HUES6 (cell line): ENCODE measurements at regions not wholly inside any gene's neighbourhood (a gene's known extent, or its start where the extent isn't known, plus 50 kb on each side); places are given as distances from the start of the nearest gene placed in this dataset.

Experiments used
- H3K27ac ChIP-seq: 2 replicates; pipeline ENCODE4 v1.7.0; 2013; ENCODE audit warnings: low read depth, mild to moderate bottlenecking, low read length, inconsistent platforms
- H3K27me3 ChIP-seq: 2 replicates; pipeline ENCODE4 v1.6.1; 2013; ENCODE audit warnings: low read length; ENCODE audit not compliant: control insufficient read depth, insufficient read depth
- H3K36me3 ChIP-seq: 2 replicates; pipeline ENCODE4 v1.6.1; 2013; ENCODE audit warnings: low read length; ENCODE audit not compliant: control insufficient read depth, insufficient read depth
- H3K4me1 ChIP-seq: 2 replicates; pipeline ENCODE4 v1.6.1; 2013; ENCODE audit warnings: low read length; ENCODE audit not compliant: control insufficient read depth, insufficient read depth
- H3K4me3 ChIP-seq: 2 replicates; pipeline ENCODE4 v1.5.1; 2013; ENCODE audit warnings: low read depth, low read length
- H3K9ac ChIP-seq: one replicate; pipeline ENCODE4 v1.6.1; 2013; ENCODE audit warnings: mild to moderate bottlenecking, low read length
- H3K9me3 ChIP-seq: 2 replicates; pipeline ENCODE4 v1.6.1; 2013; ENCODE audit warnings: low read depth, low read length; ENCODE audit not compliant: control insufficient read depth, insufficient read depth

DNA sequence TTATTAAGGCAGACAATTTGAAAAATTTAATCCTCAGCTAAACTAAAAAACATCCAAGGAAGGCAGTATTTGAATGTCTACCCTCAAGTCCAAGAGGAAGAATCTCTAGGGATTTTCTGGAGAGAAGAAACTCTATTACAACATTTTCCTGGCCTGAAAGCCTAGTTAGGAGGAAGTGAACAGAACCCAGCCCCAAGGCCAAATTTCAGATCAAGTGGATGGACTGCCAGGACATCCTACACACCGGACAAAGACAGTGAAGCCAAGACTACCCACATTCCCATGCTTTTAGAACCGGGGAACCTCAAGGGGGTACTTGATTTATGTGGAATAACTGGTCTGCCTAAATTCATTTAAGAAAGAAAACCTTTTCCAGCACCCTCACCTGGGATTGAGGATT, 108.9 kb upstream of the MEOX2 start:
- Histone ChIP-seq H3K9ac (no peak overlapping the region), H3K36me3 (no peaks in the 10 kb centered on the region), H3K4me3 (no peak overlapping the region), H3K4me1 (no peaks in the 10 kb centered on the region), H3K9me3 (no peaks in the 10 kb centered on the region), H3K27me3 (no peaks in the 10 kb centered on the region), H3K27ac (no peak overlapping the region)

DNA sequence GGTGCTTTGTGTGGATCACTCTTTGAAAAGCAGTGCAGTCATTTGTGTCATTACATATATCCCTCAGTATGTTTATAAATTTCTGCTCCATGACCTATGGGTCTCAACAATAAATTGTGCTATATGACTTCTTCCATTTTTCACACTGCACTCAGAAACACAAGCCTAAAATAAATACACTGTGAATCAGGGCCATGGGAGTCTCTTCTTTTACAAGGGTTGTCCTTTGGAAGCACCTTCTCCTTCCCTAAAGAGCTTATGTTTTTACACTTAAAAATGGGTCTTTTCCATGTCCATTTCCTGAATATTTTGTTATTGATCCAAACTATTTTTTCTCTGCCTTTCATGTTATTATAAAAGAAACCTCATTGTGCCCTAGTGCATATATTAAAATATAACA, 108.3 kb upstream of the MEOX2 start:
- H3K4me3 ChIP-seq, result no peak overlapping the region
- H3K9me3 ChIP-seq, result no peaks in the 10 kb centered on the region
- no peak overlapping the region for H3K27ac ChIP-seq
- H3K36me3 ChIP-seq, result no peaks in the 10 kb centered on the region
- H3K9ac ChIP-seq, result no peak overlapping the region
- H3K27me3 ChIP-seq, result no peaks in the 10 kb centered on the region
- no peaks in the 10 kb centered on the region for H3K4me1 ChIP-seq

- Histone ChIP-seq H3K4me1 (peaks cover 29% of the 10 kb centered on the region), H3K36me3 (no peaks in the 10 kb centered on the region), H3K27ac (no peak overlapping the region), H3K27me3 (no peaks in the 10 kb centered on the region), H3K4me3 (no peak overlapping the region), H3K9me3 (no peaks in the 10 kb centered on the region), H3K9ac (no peak overlapping the region)
These were observed 98.2 kb upstream of the MEOX2 start for GRCh38 chr7:15784694-15785030.

GRCh38 chr7:15783987-15784693, 97.7 kb upstream of the MEOX2 start:
- H3K4me3 ChIP-seq, result no peak overlapping the region
- H3K27ac ChIP-seq, result no peak overlapping the region
- no peaks in the 10 kb centered on the region for H3K36me3 ChIP-seq
- H3K9me3 ChIP-seq, result no peaks in the 10 kb centered on the region
- H3K4me1 ChIP-seq, result peaks cover 29% of the 10 kb centered on the region
- H3K9ac ChIP-seq, result no peak overlapping the region
- H3K27me3 ChIP-seq, result no peaks in the 10 kb centered on the region

DNA sequence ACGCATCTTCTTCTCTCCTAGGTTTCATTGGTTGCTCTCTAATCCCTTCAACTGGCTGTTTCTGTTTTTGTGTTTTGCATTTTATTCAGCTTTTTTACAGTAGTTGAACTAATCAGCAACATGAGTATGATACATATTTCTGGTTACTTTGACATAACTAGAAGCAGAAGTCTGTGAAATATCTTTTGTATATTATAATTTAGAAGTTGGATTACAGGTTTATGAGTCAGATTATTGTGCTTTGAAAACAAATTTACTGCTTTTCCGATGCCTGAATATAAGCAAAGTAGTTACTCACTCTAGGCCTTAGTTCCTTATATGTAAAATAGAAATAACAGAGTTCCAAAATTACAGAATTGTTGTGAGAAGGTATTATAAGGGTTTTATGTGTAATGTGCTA, 96.2 kb upstream of the MEOX2 start:
- Histone ChIP-seq H3K27me3 (no peaks in the 10 kb centered on the region), H3K36me3 (no peaks in the 10 kb centered on the region), H3K4me3 (no peak overlapping the region), H3K9me3 (no peaks in the 10 kb centered on the region), H3K27ac (no peak overlapping the region), H3K9ac (no peak overlapping the region), H3K4me1 (peaks cover 32% of the 10 kb centered on the region)

DNA sequence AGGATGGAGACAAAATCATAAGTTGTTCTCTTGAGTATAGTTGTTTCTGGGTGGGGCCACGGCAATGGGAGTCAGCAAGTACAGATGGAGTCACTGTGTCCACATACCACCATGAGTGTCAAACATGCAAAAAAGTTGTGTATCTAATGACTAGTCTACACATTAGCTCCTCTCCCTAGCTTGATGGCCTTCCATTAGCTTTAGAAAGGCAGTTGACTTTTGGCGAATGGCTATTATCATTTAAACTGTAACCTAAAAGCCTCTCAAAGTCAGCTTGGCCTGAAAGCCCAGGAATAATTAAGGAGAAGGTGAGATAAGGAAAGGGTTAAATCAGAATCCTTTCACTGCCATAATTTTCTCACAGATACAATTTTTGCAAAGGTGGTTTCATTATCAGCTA, 95.5 kb upstream of the MEOX2 start:
- Histone ChIP-seq H3K9me3 (no peaks in the 10 kb centered on the region), H3K27ac (no peak overlapping the region), H3K27me3 (no peaks in the 10 kb centered on the region), H3K4me3 (no peak overlapping the region), H3K9ac (no peak overlapping the region), H3K36me3 (no peaks in the 10 kb centered on the region), H3K4me1 (peaks cover 32% of the 10 kb centered on the region)

DNA sequence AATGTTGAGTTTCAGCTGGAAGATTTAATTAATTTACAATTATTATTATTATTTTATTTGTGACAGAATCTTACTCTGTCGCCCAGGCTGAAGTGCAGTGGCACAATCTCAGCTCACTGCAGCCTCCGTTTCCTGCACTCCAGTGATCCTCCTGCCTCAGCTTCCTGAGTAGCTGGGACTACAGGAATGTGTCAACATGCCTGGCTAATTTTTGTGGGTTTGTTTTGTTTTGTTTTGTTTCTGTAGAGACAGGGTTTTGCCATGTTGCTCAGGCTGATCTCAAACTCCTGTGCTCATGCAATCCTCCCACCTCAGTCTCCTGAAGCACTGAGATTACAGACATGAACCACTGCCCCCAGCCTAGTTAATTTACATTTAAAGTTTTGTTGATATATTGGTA, 93.8 kb upstream of the MEOX2 start:
- no peaks in the 10 kb centered on the region for H3K9me3 ChIP-seq
- H3K27me3 ChIP-seq, result no peaks in the 10 kb centered on the region
- H3K4me1 ChIP-seq, result peaks cover 32% of the 10 kb centered on the region
- H3K9ac ChIP-seq, result no peak overlapping the region
- H3K27ac ChIP-seq, result no peak overlapping the region
- H3K36me3 ChIP-seq, result no peaks in the 10 kb centered on the region
- no peak overlapping the region for H3K4me3 ChIP-seq

- H3K27me3 ChIP-seq, result no peaks in the 10 kb centered on the region
- no peak overlapping the region for H3K4me3 ChIP-seq
- peaks cover 22% of the 10 kb centered on the region for H3K4me1 ChIP-seq
- H3K9ac ChIP-seq, result no peak overlapping the region
- no peaks in the 10 kb centered on the region for H3K36me3 ChIP-seq
- no peaks in the 10 kb centered on the region for H3K9me3 ChIP-seq
- no peak overlapping the region for H3K27ac ChIP-seq
These were observed 91.7 kb upstream of the MEOX2 start for GRCh38 chr7:15778191-15778590.

DNA sequence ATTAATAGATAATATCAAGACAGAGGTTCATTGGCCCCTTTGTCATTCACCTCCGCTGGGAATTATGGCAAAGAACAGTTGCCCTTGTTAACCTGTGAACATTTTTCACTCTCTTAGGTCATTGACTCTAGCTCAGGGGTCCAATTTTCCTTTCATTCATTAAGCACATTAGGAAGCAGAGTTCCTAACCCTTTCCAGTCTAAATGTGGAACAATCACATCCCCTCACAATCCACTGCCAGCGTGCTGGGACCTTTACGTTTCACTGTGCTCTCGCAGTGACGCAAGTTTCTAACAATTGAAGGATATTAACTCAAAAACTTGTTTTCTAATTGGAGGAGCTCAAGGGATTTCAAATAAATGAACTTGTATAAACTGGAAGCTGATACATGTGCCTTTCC, 79.3 kb upstream of the MEOX2 start:
- Histone ChIP-seq H3K9ac (no peak overlapping the region), H3K9me3 (no peaks in the 10 kb centered on the region), H3K27me3 (no peaks in the 10 kb centered on the region), H3K36me3 (no peaks in the 10 kb centered on the region), H3K4me3 (no peak overlapping the region), H3K27ac (no peak overlapping the region), H3K4me1 (no peaks in the 10 kb centered on the region)

DNA sequence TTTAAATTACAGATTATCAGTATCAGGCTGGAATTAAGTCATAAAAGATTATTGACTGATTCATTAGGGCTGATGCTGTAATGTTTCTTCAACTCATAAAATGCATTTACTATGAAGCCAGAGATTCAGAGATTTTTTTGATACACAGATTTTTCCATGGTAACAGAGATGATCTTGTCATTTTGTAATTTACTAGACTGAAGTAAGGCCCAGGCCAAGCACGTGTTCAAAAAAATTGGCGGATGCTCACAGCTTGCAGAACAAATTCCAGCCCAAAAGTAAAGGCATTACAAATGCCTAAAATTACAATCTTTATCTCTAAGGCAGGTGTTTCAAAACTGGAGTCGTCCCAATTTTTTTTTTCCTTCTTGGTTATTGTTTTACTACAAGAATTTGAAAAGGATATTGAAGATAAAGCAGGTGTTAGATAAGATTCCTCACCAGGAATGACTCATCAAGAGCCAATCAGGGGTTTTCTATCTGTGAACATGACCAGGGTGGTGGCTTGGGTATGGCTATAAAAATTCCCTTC, 78.4 kb upstream of the MEOX2 start:
- no peaks in the 10 kb centered on the region for H3K4me1 ChIP-seq
- H3K27ac ChIP-seq, result no peak overlapping the region
- H3K9me3 ChIP-seq, result no peaks in the 10 kb centered on the region
- no peaks in the 10 kb centered on the region for H3K36me3 ChIP-seq
- no peak overlapping the region for H3K4me3 ChIP-seq
- no peaks in the 10 kb centered on the region for H3K27me3 ChIP-seq
- H3K9ac ChIP-seq, result no peak overlapping the region

GRCh38 chr7:15764010-15764409, 77.5 kb upstream of the MEOX2 start:
- H3K9ac ChIP-seq, result no peak overlapping the region
- no peaks in the 10 kb centered on the region for H3K27me3 ChIP-seq
- H3K4me3 ChIP-seq, result no peak overlapping the region
- H3K9me3 ChIP-seq, result no peaks in the 10 kb centered on the region
- H3K4me1 ChIP-seq, result no peaks in the 10 kb centered on the region
- no peaks in the 10 kb centered on the region for H3K36me3 ChIP-seq
- H3K27ac ChIP-seq, result no peak overlapping the region
